ENCODE measurements at regions not wholly inside any gene's neighbourhood (a gene's known extent, or its start where the extent isn't known, plus 50 kb on each side); places are given as distances from the start of the nearest gene placed in this dataset.
"Not testable (repeated sequence)": the region's sequence is repeated elsewhere in the genome, so short reads cannot be mapped to it uniquely, and the experiment has no call there.

- no peak overlapping the region for H3K4me3 Mint-ChIP-seq
- intact Hi-C loops (cut with micrococcal nuclease) = no loop called here
- H3K9me3 Mint-ChIP-seq = no peaks in the 10 kb centered on the region
- no peak overlapping the region for H3K27ac Mint-ChIP-seq
- H3K27me3 Mint-ChIP-seq (ENCODE audit: insufficient read depth) = no peaks in the 10 kb centered on the region
- no peak for DNase-seq (ENCODE audit: low spot score)
- no peaks in the 10 kb centered on the region for H3K4me1 Mint-ChIP-seq (ENCODE audit: low read depth)
- H3K36me3 Mint-ChIP-seq (ENCODE audit: low read depth) = no peaks in the 10 kb centered on the region
Measured at GRCh38 chrX:128862557-128862956, 660.7 kb downstream of the SMARCA1 start.

DNA sequence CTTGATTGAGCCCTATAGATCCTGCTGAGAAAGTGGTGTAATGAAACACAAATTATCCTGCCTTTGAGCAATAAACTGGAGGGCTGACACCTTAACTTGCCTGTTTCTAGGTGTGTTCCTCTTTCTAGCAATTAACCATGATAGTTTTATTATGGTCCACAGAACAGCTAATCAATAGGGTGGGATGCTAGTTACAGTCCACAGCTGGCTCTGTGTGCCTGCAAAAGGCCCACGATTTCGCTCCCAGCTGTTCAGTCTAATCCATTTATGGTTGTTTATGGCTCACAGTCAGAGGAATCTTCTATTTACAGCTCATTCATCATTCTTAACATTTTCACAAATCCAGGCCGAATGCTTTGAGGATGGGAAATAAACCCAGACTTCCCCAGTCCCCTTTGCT, 674.9 kb downstream of the SMARCA1 start:
- Mint-ChIP-seq H3K9me3 (no peaks in the 10 kb centered on the region), H3K4me1 (ENCODE audit: low read depth) (no peaks in the 10 kb centered on the region), H3K4me3 (no peak overlapping the region), H3K27me3 (ENCODE audit: insufficient read depth) (no peaks in the 10 kb centered on the region), H3K27ac (no peak overlapping the region), H3K36me3 (ENCODE audit: low read depth) (no peaks in the 10 kb centered on the region)
- no peak for DNase-seq (ENCODE audit: low spot score)
- intact Hi-C loops (cut with micrococcal nuclease) = no loop called here

- DNase-seq (ENCODE audit: low spot score) = no peak
- H3K4me3 Mint-ChIP-seq = no peak overlapping the region
- H3K9me3 Mint-ChIP-seq = no peaks in the 10 kb centered on the region
- intact Hi-C loops (cut with micrococcal nuclease) = no loop called here
- H3K4me1 Mint-ChIP-seq (ENCODE audit: low read depth) = no peaks in the 10 kb centered on the region
- no peaks in the 10 kb centered on the region for H3K36me3 Mint-ChIP-seq (ENCODE audit: low read depth)
- no peak overlapping the region for H3K27ac Mint-ChIP-seq
- H3K27me3 Mint-ChIP-seq (ENCODE audit: insufficient read depth) = no peaks in the 10 kb centered on the region
Measured at GRCh38 chrX:128846385-128846784, 676.9 kb downstream of the SMARCA1 start.

GRCh38 chrX:128818690-128819089, 704.6 kb downstream of the SMARCA1 start:
- no peaks in the 10 kb centered on the region for H3K9me3 Mint-ChIP-seq
- no peak overlapping the region for H3K4me3 Mint-ChIP-seq

DNA sequence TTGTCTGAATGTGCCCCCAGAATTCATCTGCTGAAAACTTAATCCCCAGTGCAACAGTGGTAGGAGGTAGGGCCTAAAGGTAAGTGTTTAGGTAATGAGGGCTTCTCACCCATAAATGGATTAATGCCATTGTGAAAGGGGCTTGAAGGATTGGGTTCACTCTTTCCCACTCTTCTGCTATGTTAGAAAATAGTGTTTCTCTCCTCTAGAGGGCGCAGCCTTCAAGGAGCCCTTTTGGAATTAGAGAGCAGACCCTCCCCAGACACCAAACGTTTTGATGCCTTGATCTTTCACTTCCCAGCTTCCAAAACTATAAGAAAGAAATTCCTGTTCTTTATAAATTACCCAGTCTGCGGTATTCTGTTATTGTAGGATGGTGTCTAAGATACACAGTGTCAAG, 706.4 kb downstream of the SMARCA1 start:
- H3K27ac Mint-ChIP-seq = no peak overlapping the region
- DNase-seq (ENCODE audit: low spot score) = no peak
- no peak overlapping the region for H3K4me3 Mint-ChIP-seq
- no peaks in the 10 kb centered on the region for H3K9me3 Mint-ChIP-seq
- H3K36me3 Mint-ChIP-seq (ENCODE audit: low read depth) = no peaks in the 10 kb centered on the region
- intact Hi-C loops (cut with micrococcal nuclease) = no loop called here
- H3K4me1 Mint-ChIP-seq (ENCODE audit: low read depth) = no peaks in the 10 kb centered on the region
- no peaks in the 10 kb centered on the region for H3K27me3 Mint-ChIP-seq (ENCODE audit: insufficient read depth)

More at GRCh38 chrX:128818690-128819089, 704.6 kb downstream of the SMARCA1 start:
- no peak for DNase-seq (ENCODE audit: low spot score)
- Mint-ChIP-seq H3K4me1 (ENCODE audit: low read depth) (no peaks in the 10 kb centered on the region), H3K36me3 (ENCODE audit: low read depth) (no peaks in the 10 kb centered on the region), H3K27ac (no peak overlapping the region), H3K27me3 (ENCODE audit: insufficient read depth) (no peaks in the 10 kb centered on the region)
- intact Hi-C loops (cut with micrococcal nuclease) = no loop called here

GRCh38 chrX:128807367-128807766, 715.9 kb downstream of the SMARCA1 start:
- Mint-ChIP-seq H3K27me3 (ENCODE audit: insufficient read depth) (no peaks in the 10 kb centered on the region), H3K4me3 (no peak overlapping the region), H3K27ac (no peak overlapping the region), H3K36me3 (ENCODE audit: low read depth) (no peaks in the 10 kb centered on the region), H3K9me3 (no peaks in the 10 kb centered on the region), H3K4me1 (ENCODE audit: low read depth) (no peaks in the 10 kb centered on the region)
- intact Hi-C loops (cut with micrococcal nuclease) = no loop called here
- DNase-seq (ENCODE audit: low spot score) = no peak

DNA sequence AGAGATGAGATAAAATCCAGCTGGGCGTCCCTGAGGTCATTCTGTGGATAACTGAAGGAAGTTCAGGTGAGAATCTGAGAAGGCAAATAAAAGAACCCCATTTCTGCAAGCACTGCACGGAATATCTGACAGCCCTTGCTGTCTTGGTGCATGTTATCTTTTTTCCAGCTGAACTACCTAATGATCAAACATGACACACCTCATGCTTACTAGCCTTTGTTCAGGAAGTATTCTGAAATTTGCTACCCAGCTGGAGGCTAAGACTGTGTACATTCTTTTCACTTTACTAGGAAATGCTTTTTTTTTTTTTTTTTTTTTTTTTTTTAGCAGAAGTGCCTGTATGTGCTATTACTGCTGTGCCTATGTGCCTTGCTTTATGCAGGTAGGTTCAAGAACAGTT, 718.1 kb downstream of the SMARCA1 start:
- Mint-ChIP-seq H3K4me1 (ENCODE audit: low read depth) (no peaks in the 10 kb centered on the region), H3K27me3 (ENCODE audit: insufficient read depth) (no peaks in the 10 kb centered on the region), H3K27ac (no peak overlapping the region), H3K36me3 (ENCODE audit: low read depth) (no peaks in the 10 kb centered on the region), H3K4me3 (no peak overlapping the region), H3K9me3 (no peaks in the 10 kb centered on the region)
- intact Hi-C loops (cut with micrococcal nuclease) = no loop called here
- no peak for DNase-seq (ENCODE audit: low spot score)

DNA sequence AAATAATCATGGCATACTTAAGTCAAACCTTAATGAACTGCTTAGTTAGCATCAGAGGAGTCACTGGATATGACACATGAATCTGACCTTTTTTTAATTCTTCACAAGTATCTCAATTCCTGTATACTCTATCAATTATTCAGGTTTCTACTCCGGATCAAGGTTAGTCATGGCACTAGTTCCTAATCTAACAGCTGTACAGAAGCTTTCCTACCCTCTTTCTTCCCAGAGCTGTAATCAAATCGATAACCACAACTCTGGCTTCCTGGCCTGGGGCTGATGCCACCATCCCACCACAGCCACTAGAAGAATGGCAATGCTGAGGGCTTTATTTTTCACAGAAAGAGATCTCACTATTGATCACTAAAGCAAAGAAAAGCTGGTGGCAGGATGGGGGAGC, 718.5 kb downstream of the SMARCA1 start:
- Mint-ChIP-seq H3K4me1 (ENCODE audit: low read depth) (no peaks in the 10 kb centered on the region), H3K4me3 (no peak overlapping the region), H3K9me3 (no peaks in the 10 kb centered on the region), H3K27me3 (ENCODE audit: insufficient read depth) (no peaks in the 10 kb centered on the region), H3K27ac (no peak overlapping the region), H3K36me3 (ENCODE audit: low read depth) (no peaks in the 10 kb centered on the region)
- intact Hi-C loops (cut with micrococcal nuclease) = no loop called here
- DNase-seq (ENCODE audit: low spot score) = no peak

DNA sequence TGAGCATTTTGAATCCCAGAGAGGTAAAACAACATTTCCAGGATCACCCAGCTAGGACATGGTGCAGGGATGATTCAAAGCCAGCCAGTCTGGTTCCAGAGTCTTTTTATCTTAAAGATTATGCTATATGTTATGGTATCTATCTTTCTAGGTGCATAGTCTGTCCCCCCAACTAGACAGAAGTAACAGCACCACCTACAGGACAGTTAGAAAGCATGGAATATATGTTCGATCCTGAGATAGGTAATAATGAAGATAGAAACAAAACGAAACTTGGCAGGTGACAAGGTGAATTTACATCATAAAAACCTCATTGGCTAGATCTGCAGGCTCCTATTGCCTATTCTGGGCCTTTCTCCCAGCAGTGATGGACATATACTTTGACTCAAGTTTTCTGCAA, 723.2 kb downstream of the SMARCA1 start:
- Mint-ChIP-seq H3K27me3 (ENCODE audit: insufficient read depth) (no peaks in the 10 kb centered on the region), H3K4me3 (no peak overlapping the region), H3K9me3 (no peaks in the 10 kb centered on the region), H3K36me3 (ENCODE audit: low read depth) (no peaks in the 10 kb centered on the region), H3K4me1 (ENCODE audit: low read depth) (no peaks in the 10 kb centered on the region), H3K27ac (no peak overlapping the region)
- intact Hi-C loops (cut with micrococcal nuclease) = no loop called here
- DNase-seq (ENCODE audit: low spot score) = no peak

GRCh38 chrX:128783139-128783538, 730.9 kb upstream of the ACTRT1 start:
- DNase-seq (ENCODE audit: low spot score); H3K36me3 Mint-ChIP-seq (ENCODE audit: low read depth); intact Hi-C loops (cut with micrococcal nuclease); H3K4me1 Mint-ChIP-seq (ENCODE audit: low read depth); H3K27ac Mint-ChIP-seq; H3K27me3 Mint-ChIP-seq (ENCODE audit: insufficient read depth); H3K9me3 Mint-ChIP-seq: not testable (repeated sequence)
- peak overlapping the region; percentile 26 for H3K4me3 Mint-ChIP-seq

- intact Hi-C loops (cut with micrococcal nuclease) = no loop called here
- DNase-seq (ENCODE audit: low spot score) = no peak
Measured at GRCh38 chrX:128781506-128781905, 729.3 kb upstream of the ACTRT1 start.

GRCh38 chrX:128780934-128781333, 728.7 kb upstream of the ACTRT1 start:
- intact Hi-C loops (cut with micrococcal nuclease) = no loop called here
- no peak overlapping the region for H3K4me3 Mint-ChIP-seq
- peaks cover 10% of the 10 kb centered on the region for H3K4me1 Mint-ChIP-seq (ENCODE audit: low read depth)
- no peak overlapping the region for H3K27ac Mint-ChIP-seq
- no peaks in the 10 kb centered on the region for H3K36me3 Mint-ChIP-seq (ENCODE audit: low read depth)
- no peak for DNase-seq (ENCODE audit: low spot score)
- peaks cover 6% of the 10 kb centered on the region for H3K9me3 Mint-ChIP-seq
- no peaks in the 10 kb centered on the region for H3K27me3 Mint-ChIP-seq (ENCODE audit: insufficient read depth)

More at GRCh38 chrX:128781506-128781905, 729.3 kb upstream of the ACTRT1 start:
- H3K36me3 Mint-ChIP-seq (ENCODE audit: low read depth) = no peaks in the 10 kb centered on the region
- peaks cover 10% of the 10 kb centered on the region for H3K4me1 Mint-ChIP-seq (ENCODE audit: low read depth)
- no peaks in the 10 kb centered on the region for H3K27me3 Mint-ChIP-seq (ENCODE audit: insufficient read depth)
- H3K9me3 Mint-ChIP-seq = peaks cover 6% of the 10 kb centered on the region
- no peak overlapping the region for H3K4me3 Mint-ChIP-seq
- no peak overlapping the region for H3K27ac Mint-ChIP-seq

DNA sequence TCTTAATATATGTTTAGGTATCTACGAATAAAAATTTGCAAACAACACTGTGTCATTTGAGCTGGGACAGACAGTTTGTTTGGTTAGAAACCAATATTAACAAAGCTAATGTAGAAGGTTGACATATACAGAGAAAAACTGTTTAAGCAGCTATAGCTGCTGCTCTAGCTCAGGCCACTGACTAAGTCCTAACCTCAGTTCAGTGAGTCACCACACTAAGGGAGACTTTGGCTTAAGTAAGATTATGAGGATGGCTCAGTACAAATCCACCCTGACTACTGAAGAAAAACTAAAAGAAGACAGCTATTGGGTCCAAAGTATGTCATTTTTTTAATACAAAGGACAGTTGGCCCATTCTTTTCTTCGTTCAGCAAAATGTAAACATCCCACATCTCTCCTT, 717.3 kb upstream of the ACTRT1 start:
- DNase-seq (ENCODE audit: low spot score) = no peak
- H3K27ac Mint-ChIP-seq = no peak overlapping the region
- H3K4me3 Mint-ChIP-seq = no peak overlapping the region
- intact Hi-C loops (cut with micrococcal nuclease) = no loop called here
- no peaks in the 10 kb centered on the region for H3K27me3 Mint-ChIP-seq (ENCODE audit: insufficient read depth)
- no peaks in the 10 kb centered on the region for H3K9me3 Mint-ChIP-seq
- no peaks in the 10 kb centered on the region for H3K36me3 Mint-ChIP-seq (ENCODE audit: low read depth)
- H3K4me1 Mint-ChIP-seq (ENCODE audit: low read depth) = no peaks in the 10 kb centered on the region

DNA sequence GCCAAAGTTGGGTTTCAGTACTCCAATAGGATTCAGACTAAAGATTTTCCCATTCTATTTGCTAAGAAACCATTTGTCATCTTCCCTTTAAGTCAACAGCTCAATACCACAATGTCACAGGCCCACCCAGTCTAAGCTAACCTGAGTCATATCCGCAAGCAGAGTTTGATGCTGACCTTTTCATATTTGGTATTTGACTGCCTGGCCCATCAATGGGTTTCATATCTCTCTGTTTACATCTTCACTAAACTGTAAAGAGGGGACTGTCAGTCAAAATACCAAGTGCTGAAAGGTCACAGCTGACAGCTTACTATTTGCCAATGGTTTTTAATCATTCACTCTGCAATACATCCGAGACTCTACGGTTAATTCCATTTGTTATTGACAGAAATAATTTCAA, 707.5 kb upstream of the ACTRT1 start:
- Mint-ChIP-seq H3K4me3 (no peak overlapping the region), H3K9me3 (no peaks in the 10 kb centered on the region), H3K27me3 (ENCODE audit: insufficient read depth) (no peaks in the 10 kb centered on the region), H3K27ac (no peak overlapping the region), H3K36me3 (ENCODE audit: low read depth) (no peaks in the 10 kb centered on the region), H3K4me1 (ENCODE audit: low read depth) (no peaks in the 10 kb centered on the region)
- intact Hi-C loops (cut with micrococcal nuclease) = no loop called here
- no peak for DNase-seq (ENCODE audit: low spot score)

Data from activated T-helper 1 cell treated with anti-CD3 and anti-CD28 coated beads, Interleukin-12 subunit alpha, Interleukin-12 subunit beta, Interleukin-2, Interleukin-4 antibody, amounts not matched to agents 30 ng/mL and 10 ng/mL and 1 ng/mL, durations not matched to agents 14 hours and 24 hours and 36 hours (primary cell).